H9 (cell line): ENCODE measurements at regions not wholly inside any gene's neighbourhood (a gene's known extent, or its start where the extent isn't known, plus 50 kb on each side); places are given as distances from the start of the nearest gene placed in this dataset.

Experiments used
- DNase-seq: peaks from one replicate; pipeline ENCODE4 v3.0.0-alpha.2; 2017
- H2AFZ ChIP-seq: one replicate; pipeline ENCODE4 v1.6.1; 2013; ENCODE audit warnings: mild to moderate bottlenecking, low read length, control low read depth, moderate library complexity
- H2AK5ac ChIP-seq: 2 replicates; pipeline ENCODE4 v1.6.1; 2013; ENCODE audit warnings: low read length, control low read depth, mixed read lengths; ENCODE audit not compliant: insufficient read length
- H2BK120ac ChIP-seq: one replicate; pipeline ENCODE4 v1.6.1; 2013; ENCODE audit warnings: low read depth, mild to moderate bottlenecking, low read length, control low read depth, inconsistent platforms; ENCODE audit not compliant: poor library complexity, severe bottlenecking
- H2BK12ac ChIP-seq: 2 replicates; pipeline ENCODE4 v1.6.1; 2013; ENCODE audit warnings: low read length, control low read depth, mixed read lengths, low read depth; ENCODE audit not compliant: insufficient read length
- H2BK15ac ChIP-seq: 2 replicates; pipeline ENCODE4 v1.6.1; 2013; ENCODE audit warnings: low read depth, low read length, control low read depth
- H2BK20ac ChIP-seq: one replicate; pipeline ENCODE4 v1.6.1; 2013; ENCODE audit warnings: low read depth, mild to moderate bottlenecking, low read length, control low read depth, inconsistent platforms; ENCODE audit not compliant: poor library complexity, severe bottlenecking
- H2BK5ac ChIP-seq: 2 replicates; pipeline ENCODE4 v1.6.1; 2013; ENCODE audit warnings: low read length, control low read depth, mixed read lengths; ENCODE audit not compliant: insufficient read length
- H3K14ac ChIP-seq: 2 replicates; pipeline ENCODE4 v1.6.1; 2013; ENCODE audit warnings: low read length, control low read depth; ENCODE audit not compliant: insufficient read depth
- H3K18ac ChIP-seq: 2 replicates; pipeline ENCODE4 v1.6.1; 2013; ENCODE audit warnings: low read depth, mild to moderate bottlenecking, mixed read lengths, low read length, control low read depth; ENCODE audit not compliant: insufficient read length
- H3K23ac ChIP-seq: 2 replicates; pipeline ENCODE4 v1.6.1; 2013; ENCODE audit warnings: low read length, control low read depth, mixed read lengths, low read depth; ENCODE audit not compliant: insufficient read length
- H3K23me2 ChIP-seq: 2 replicates; pipeline ENCODE4 v1.6.1; 2013; ENCODE audit warnings: low read depth, mild to moderate bottlenecking, mixed read lengths, low read length, control low read depth; ENCODE audit not compliant: insufficient read length, poor library complexity, severe bottlenecking
- H3K27ac ChIP-seq: 2 replicates; pipeline ENCODE4 v1.5.1; 2013; ENCODE audit warnings: low read length, control low read depth, mixed read lengths, low read depth; ENCODE audit not compliant: insufficient read length
- H3K27me3 ChIP-seq: 2 replicates; pipeline ENCODE4 v1.6.1; 2013; ENCODE audit warnings: low read length, control low read depth, inconsistent platforms; ENCODE audit not compliant: insufficient read depth
- H3K4ac ChIP-seq: 2 replicates; pipeline ENCODE4 v1.6.1; 2013; ENCODE audit warnings: low read depth, mild to moderate bottlenecking, control low read depth, inconsistent platforms, low read length, moderate library complexity
- H3K4me1 ChIP-seq: 2 replicates; pipeline ENCODE4 v1.6.1; 2013; ENCODE audit warnings: low read length, control low read depth, inconsistent platforms; ENCODE audit not compliant: insufficient read depth
- H3K4me2 ChIP-seq: 2 replicates; pipeline ENCODE4 v1.6.1; 2013; ENCODE audit warnings: low read length, control low read depth, mixed read lengths; ENCODE audit not compliant: insufficient read length, insufficient read depth
- H3K56ac ChIP-seq: 2 replicates; pipeline ENCODE4 v1.6.1; 2013; ENCODE audit warnings: low read depth, mild to moderate bottlenecking, mixed read lengths, low read length, control low read depth; ENCODE audit not compliant: insufficient read length
- H3K79me1 ChIP-seq: 2 replicates; pipeline ENCODE4 v1.6.1; 2013; ENCODE audit warnings: low read depth, mild to moderate bottlenecking, moderate library complexity, low read length, control low read depth, inconsistent platforms; ENCODE audit not compliant: insufficient read depth, poor library complexity, severe bottlenecking
- H3K79me2 ChIP-seq: 2 replicates; pipeline ENCODE4 v1.6.1; 2013; ENCODE audit warnings: low read length, control low read depth, inconsistent platforms; ENCODE audit not compliant: insufficient read depth
- H3K9ac ChIP-seq: 2 replicates; pipeline ENCODE4 v1.6.1; 2013; ENCODE audit warnings: low read length, control low read depth, mixed read lengths; ENCODE audit not compliant: insufficient read length; ENCODE audit errors: extremely low read depth
- H3K9me3 ChIP-seq: one replicate; pipeline ENCODE4 v1.6.1; 2013; ENCODE audit warnings: low read depth, low read length, inconsistent platforms; ENCODE audit not compliant: control insufficient read depth
- H3T11ph ChIP-seq: one replicate; pipeline ENCODE4 v1.6.1; 2013; ENCODE audit warnings: mild to moderate bottlenecking, low read length, control low read depth, inconsistent platforms
- H4K20me1 ChIP-seq: one replicate; pipeline ENCODE4 v1.6.1; 2013; ENCODE audit not compliant: control insufficient read depth, insufficient read length, insufficient read depth
- H4K5ac ChIP-seq: 2 replicates; pipeline ENCODE4 v1.6.1; 2013; ENCODE audit warnings: low read depth, mild to moderate bottlenecking, mixed read lengths, low read length, control low read depth; ENCODE audit not compliant: insufficient read length
- H4K8ac ChIP-seq: replicated peaks from 2 replicates; pipeline ENCODE4 v1.6.1; 2013; ENCODE audit warnings: low read length, control low read depth, mixed read lengths, low read depth; ENCODE audit not compliant: insufficient read length
- H4K91ac ChIP-seq: 2 replicates; pipeline ENCODE4 v1.6.1; 2013; ENCODE audit warnings: low read depth, mild to moderate bottlenecking, moderate library complexity, mixed read lengths, low read length, control low read depth; ENCODE audit not compliant: insufficient read length
- H3K27ac Mint-ChIP-seq, 3 experiments: 2 replicates in 2 of 3; 3 replicates in 1 of 3; pipeline ENCODE4 v1.8.0; 2020 to 2021; ENCODE audit warnings: mixed read lengths in 3 of 3, mild to moderate bottlenecking in 1 of 3, moderate library complexity in 1 of 3
- H3K27me3 Mint-ChIP-seq: 2 replicates; pipeline ENCODE4 v1.8.0; 2021; ENCODE audit warnings: low read depth, mild to moderate bottlenecking, moderate library complexity, mixed read lengths
- H3K36me3 Mint-ChIP-seq, 3 experiments: 2 replicates in 2 of 3; 3 replicates in 1 of 3; pipeline ENCODE4 v1.8.0; 2020 to 2021; ENCODE audit warnings: low read depth in 3 of 3, mixed read lengths in 3 of 3; ENCODE audit not compliant: insufficient read depth in 1 of 3
- H3K4me1 Mint-ChIP-seq, 2 experiments: 2 replicates each; pipeline ENCODE4 v1.8.0; 2020; ENCODE audit warnings: mixed read lengths in 2 of 2
- H3K4me3 Mint-ChIP-seq, 2 experiments: 2 replicates in 1 of 2; 3 replicates in 1 of 2; pipeline ENCODE4 v1.8.0; 2020 to 2021; ENCODE audit warnings: mild to moderate bottlenecking in 2 of 2, mixed read lengths in 2 of 2, moderate library complexity in 1 of 2
- H3K9me3 Mint-ChIP-seq, 2 experiments: 2 replicates in 1 of 2; 3 replicates in 1 of 2; pipeline ENCODE4 v1.8.0; 2020; ENCODE audit warnings: mild to moderate bottlenecking in 2 of 2, mixed read lengths in 2 of 2, moderate library complexity in 1 of 2
- WGBS: extraction: QIAGEN DNeasy Blood & Tissue Kit; methylation state at CpG from one replicate; pipeline ENCODE4 v1.1.7; 2013; ENCODE audit warnings: missing lambda C conversion rate, low lambda C conversion rate, mixed read lengths; ENCODE audit not compliant: insufficient read length; ENCODE audit errors: extremely low coverage; 5-methylcytosine and 5-hydroxymethylcytosine counted together
- TF ChIP-seq, protein P1 (sequence below): fragments of 200-600 bp; sonication (generic); conservative IDR thresholded peaks from 3 replicates; pipeline ENCODE4 v1.8.0; 2021; ENCODE audit warnings: antibody characterized with exemption, mild to moderate bottlenecking

GRCh38 chr10:57186201-57186600, 825.1 kb upstream of the ZWINT start:
- H3K27ac Mint-ChIP-seq = no peak overlapping the region
- peaks cover 0 to 25% (median 0%) of the 10 kb centered on the region in 3 experiments; a peak in 1 of 7 replicates for H3K36me3 Mint-ChIP-seq
- Histone ChIP-seq H3T11ph (no peak overlapping the region), H3K9ac (no peak overlapping the region), H3K9me3 (no peaks in the 10 kb centered on the region), H3K4me2 (no peak overlapping the region), H3K27ac (no peak overlapping the region), H3K79me1 (no peaks in the 10 kb centered on the region), H3K23ac (no peak overlapping the region), H2BK5ac (no peak overlapping the region), H3K27me3 (no peaks in the 10 kb centered on the region), H4K91ac (no peak overlapping the region), H2BK12ac (no peak overlapping the region), H3K79me2 (no peaks in the 10 kb centered on the region), H2AK5ac (no peak overlapping the region), H3K18ac (no peak overlapping the region), H3K4ac (no peak overlapping the region), H3K23me2 (no peaks in the 10 kb centered on the region), H4K8ac (no peak overlapping the region), H3K4me1 (no peaks in the 10 kb centered on the region), H2BK15ac (no peak overlapping the region), H4K5ac (no peak overlapping the region), H2AFZ (no peak overlapping the region), H2BK20ac (no peak overlapping the region), H3K56ac (no peak overlapping the region), H4K20me1 (no peaks in the 10 kb centered on the region), H2BK120ac (no peak overlapping the region), H3K14ac (no peak overlapping the region)
- no CpG with 5 or more reads among the region's 1 CpG for WGBS
- no peaks in the 10 kb centered on the region for H3K27me3 Mint-ChIP-seq
- DNase-seq = no peak
- H3K4me1 Mint-ChIP-seq = 0 out of 4 replicates have a peak, but pooled peaks cover 0 to 6% of the 10 kb centered on the region in 2 experiments
- no peak overlapping the region for H3K4me3 Mint-ChIP-seq
- TF ChIP-seq, protein P1, sequence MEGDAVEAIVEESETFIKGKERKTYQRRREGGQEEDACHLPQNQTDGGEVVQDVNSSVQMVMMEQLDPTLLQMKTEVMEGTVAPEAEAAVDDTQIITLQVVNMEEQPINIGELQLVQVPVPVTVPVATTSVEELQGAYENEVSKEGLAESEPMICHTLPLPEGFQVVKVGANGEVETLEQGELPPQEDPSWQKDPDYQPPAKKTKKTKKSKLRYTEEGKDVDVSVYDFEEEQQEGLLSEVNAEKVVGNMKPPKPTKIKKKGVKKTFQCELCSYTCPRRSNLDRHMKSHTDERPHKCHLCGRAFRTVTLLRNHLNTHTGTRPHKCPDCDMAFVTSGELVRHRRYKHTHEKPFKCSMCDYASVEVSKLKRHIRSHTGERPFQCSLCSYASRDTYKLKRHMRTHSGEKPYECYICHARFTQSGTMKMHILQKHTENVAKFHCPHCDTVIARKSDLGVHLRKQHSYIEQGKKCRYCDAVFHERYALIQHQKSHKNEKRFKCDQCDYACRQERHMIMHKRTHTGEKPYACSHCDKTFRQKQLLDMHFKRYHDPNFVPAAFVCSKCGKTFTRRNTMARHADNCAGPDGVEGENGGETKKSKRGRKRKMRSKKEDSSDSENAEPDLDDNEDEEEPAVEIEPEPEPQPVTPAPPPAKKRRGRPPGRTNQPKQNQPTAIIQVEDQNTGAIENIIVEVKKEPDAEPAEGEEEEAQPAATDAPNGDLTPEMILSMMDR = no peak
- H3K9me3 Mint-ChIP-seq = peaks cover 0 to 4% of the 10 kb centered on the region in 2 experiments; a peak in 3 of 5 replicates
